GM18520 (cell line): ENCODE measurements at regions not wholly inside any gene's neighbourhood (a gene's known extent, or its start where the extent isn't known, plus 50 kb on each side); places are given as distances from the start of the nearest gene placed in this dataset.
"Not testable (repeated sequence)": the region's sequence is repeated elsewhere in the genome, so short reads cannot be mapped to it uniquely, and the experiment has no call there.

ENCODE experiments used
- ATAC-seq: cut with Tn5 transposase; IDR thresholded peaks from one replicate; pipeline ENCODE4 v1.9.1; 2021; ENCODE audit not compliant: unreplicated experiment

DNA sequence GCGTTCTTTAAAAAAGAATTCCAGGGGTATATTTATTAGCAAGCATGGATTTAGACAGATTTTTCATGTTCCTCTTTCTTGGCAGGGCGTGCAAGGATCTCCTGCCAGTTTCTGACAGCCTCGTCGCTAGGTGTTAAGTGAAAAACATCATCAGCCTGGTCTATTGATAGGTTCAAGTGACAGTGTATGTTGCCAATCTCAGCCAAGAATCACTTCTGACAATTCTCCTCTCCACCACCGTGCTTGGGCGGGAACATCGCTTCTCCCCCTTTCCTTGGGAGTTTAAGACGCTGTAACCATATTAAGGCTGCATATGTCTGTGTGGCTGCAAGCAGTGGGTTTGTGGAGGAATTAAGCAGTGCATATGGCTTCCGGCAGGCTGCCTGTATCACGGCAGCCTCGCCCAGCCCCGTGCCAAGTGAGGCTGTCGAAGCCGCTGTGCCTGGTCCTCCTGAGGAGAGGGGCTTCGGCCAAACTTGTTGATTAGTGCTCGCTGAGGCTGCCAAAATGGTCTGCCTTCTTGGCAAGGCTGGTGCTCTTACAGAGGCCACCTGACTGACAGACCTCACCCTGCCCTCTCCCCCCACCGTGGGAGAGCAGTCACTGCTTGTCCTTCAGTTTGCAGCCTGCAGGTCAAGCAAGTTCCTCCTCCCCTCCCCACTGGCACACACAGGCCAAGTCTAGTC is 132.2 kb upstream of the MPHOSPH6 start:
- no peak for ATAC-seq

DNA sequence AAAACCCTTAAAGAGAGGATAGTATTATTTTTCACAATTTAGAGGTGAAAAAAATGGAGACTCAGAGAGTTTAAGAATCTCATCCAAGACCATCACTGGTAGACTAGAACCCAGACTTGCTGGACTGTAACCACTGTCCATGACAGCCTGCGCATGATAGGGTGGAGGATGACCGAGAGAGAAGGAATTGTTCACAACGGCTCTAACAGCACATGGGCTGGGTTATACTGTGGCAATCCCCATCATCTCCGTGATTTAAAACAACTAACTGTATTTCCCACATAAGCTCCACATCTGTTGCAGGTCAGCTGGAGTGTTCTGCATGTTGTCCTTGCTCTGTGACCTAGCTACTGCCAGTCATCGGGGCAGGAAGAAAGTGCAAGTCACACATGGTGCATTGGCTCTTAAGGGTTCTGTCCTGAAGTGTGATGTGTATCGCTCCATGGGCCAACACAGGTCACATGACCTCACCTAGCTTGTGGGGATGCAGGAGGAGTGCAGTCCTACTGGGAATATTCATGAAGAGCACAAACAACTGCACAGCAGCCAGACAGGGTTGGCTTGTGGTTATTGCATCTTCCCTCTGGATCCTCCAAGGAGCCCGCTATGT is 131.2 kb upstream of the MPHOSPH6 start:
- ATAC-seq: no peak

DNA sequence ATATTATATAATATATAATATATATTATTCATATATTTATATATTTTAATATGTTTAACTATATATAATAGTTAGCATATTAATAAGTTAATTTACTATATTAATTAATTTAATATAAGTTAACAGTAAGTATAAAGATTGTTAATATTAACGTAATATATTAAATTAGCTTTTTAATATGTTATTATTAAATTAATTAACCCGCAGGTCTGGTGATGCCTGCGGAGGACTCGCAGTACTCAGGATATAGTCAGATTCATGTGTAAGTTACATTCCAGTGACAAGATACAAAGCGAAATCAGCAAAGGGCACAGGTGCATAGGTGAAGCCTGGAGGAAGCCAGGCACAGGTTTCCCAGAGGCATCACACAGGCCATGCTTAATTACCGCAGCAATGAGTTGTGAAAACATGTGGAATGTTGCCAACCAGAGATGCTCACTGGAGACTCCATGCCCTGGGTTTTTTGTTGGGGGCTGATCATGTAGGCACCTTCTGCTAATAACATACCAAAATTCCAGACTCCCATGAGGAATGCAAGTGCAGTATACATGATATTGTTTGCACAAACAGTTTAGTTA is 130.4 kb upstream of the MPHOSPH6 start:
- ATAC-seq: no peak

DNA sequence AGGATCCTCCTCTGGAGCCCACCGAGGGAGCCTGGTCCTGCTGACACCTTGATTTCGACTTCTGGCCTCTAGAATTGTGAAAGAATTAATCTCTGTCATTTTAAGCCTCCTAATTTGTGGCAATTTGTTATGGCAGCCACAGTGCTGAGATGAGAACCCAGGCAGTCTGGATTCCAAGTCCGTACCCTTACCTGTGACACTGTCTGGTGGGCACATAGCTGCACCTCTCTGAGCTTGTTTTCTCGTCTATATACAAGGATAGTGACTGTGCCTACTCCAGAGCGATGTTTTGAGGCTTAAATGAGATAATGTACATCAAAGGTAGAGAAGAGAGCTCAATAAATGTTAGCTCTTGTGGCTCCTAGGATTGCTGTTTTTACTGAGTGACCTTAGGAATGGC is 128.4 kb upstream of the MPHOSPH6 start:
- ATAC-seq: no peak

DNA sequence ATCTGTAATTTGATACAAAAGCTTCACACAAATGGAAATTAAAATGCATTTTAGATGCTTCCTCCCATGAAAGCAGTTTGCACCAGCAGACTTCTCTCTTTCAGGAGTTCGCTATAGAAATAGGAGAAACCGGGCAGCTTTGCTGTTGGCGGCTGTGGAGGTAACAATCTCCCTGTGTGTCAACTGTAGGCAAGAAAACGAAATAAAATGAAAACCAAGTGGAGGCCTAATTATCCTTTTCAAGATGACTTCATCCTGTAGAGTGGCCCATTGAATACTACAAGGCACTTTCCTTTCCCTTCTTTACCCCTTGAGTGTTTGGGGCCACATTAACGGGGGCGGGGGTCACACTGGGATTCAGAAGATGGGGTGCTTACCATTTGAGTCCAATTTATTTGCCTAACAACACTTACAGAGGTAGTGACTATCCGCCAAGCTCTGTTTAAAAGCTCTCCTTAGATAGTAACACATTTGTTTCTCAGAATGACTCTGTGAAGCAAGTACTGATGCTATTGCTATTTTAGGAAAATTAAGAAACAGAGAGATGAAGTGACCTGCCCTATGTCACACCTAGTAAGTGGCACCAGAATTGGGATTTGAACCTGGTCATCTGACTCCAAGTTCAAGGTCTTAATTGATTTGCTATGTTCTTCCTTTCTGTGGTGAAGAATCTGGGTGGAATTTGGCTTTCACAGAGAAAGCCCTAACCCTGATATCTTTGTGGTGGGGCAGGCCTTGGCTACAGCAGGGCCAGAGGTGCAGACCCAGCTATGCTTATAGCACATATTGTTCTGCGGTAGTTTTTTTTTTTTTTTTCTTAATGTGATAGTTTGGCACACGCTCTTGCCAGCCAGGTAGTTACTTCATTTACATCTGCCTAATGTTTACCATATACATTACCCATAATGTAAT is 125.5 kb upstream of the MPHOSPH6 start:
- ATAC-seq: no peak

DNA sequence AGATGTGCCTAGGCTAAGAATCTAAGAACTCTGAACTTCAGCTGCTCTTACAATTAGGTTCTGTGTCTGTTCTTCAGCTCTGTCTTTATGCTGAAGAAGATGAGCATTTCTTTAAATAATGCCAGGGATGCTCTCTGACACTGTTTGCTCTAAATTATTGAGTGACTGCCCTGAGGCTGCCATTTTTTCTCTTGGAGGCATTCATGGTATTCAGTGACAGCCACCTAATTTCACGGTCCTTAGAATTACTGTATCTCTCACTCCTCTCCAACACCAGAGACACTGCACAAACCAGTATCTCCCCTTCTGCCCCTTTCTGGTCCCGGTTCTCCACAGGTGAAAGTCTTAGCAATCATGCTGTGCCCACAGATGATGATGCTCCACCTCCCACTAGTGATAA is 123.6 kb upstream of the MPHOSPH6 start:
- no peak for ATAC-seq

DNA sequence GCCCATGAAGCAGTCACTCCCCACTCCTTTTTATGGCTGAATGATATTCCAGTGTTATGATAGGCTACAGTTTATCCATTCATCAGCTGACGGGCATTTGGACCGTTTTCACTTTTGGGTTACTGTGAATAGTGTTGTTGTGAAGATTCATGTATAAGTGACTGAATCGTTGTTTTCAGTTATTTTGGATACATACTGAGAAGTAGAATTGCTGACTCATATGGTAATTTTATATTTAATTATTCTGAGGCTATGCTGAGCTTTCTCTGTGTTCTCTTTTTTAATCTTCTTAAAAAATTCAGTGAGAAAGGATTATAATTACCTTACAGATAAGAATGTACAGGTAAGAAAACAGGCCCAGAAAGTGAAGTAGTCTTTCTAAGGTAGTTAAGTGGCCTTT is 117.9 kb upstream of the MPHOSPH6 start:
- no peak for ATAC-seq

DNA sequence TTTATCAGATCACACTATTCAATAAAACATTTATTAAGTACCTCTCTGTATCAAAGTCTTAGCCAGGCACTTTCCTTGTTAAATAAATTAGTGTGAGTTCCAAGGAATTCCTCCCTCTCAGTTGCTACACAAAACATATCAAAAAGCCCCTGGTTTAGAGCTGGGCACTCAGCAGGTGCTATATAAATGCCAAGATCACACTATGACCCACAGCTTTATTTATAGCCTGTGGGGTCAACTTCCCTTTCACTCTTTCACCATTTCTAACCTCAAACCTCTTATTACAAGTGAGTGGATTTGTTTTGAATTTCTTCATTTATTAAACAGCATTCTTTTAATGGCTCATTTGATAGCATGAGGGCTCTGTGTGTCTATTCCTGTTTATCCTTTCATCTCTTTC is 112.6 kb upstream of the MPHOSPH6 start:
- ATAC-seq: no peak

DNA sequence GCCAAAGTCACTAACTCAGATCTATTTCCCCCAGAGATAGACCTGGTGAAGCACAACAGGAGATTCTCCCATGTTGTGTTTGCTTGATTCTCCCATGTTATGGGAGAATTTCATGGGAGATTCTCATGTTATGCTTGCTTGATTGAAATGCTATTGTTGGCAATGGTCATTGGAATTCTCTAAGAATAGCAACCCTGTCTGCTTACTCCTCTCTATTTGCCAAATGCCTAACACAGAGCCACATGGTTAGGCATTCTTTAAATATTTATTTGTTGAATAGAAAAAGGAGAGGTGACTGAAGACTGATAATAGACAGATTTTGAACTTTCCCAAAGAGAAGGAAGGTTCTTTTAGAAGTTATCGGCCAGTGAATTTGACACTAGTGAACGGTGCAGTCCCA is 111.5 kb upstream of the MPHOSPH6 start:
- ATAC-seq: no peak

DNA sequence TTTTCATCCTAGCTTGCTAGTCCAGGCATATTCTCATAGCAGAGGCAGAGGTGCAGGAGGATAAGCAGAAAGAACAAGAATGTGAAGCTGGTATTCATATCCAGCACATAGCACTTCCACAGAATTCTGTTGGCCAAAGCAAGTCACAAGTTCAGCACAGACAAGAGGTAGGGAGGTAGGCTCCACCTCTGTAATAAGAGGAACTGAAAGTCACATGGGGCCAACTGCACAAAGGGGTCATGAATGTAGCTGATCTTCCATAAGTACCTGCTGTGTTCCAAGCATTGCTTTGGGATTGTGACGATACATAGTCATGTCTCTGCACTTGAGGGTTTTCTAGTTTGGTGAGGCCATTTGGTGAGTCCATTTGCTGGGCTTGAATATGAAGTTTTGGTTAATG is 110.8 kb upstream of the MPHOSPH6 start:
- no peak for ATAC-seq

DNA sequence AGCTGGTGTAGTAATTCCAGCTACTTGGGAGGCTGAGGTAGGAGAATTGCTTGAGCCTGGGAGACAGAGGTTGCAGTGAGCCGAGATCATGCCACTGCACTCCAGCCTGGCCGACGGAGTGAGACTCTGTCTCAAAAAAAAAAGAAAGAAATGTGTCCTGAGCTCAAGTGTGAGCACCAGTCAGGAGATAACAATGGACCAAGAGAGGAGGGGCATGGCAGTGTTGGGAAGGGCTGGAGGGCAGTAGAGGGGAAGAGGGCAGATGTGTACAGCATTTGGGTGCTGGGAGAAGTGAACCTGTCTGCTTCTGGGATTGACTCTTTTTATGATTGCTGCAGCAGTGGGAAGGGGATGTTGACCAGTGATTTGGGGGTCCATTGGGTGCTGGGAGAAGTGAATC is 105.3 kb upstream of the MPHOSPH6 start:
- not testable (repeated sequence) for ATAC-seq

DNA sequence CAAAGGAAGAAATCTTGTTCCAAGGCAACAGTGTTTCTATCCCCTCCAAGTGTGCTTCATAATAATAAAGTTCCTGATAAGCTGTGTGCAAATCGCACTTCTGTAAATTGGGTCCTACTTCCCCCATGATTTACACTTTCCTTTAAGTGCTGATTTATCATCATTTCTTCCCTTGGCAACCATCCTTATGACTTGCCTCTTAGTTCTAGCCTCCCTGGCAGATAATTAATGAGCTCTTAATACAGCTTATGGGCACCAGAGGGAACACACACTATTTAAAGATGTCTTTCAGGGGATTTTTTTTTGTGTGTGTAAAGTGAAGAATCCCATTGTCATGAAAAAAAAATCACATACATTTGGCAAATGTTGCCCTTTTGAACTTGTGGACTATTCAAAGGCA is 101.6 kb upstream of the MPHOSPH6 start:
- ATAC-seq: no peak

DNA sequence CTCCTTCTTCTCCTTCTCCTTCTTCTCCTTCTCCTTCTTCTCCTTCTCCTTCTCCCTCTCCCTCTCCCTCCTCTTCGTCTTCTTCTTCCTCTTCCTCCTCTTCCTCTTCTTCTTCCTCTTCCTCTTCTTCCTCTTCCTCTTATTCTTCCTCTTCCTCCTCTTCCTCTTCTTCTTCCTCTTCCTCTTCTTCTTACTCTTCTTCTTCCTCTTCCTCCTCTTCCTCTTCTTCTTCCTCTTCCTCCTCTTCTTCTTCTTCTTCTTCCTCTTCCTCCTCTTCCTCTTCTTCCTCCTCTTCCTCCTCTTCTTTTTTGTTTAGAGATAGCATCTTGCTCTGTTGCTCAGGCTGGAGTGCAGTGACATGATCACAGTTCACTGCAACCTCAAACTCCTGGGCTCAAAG is 97.7 kb upstream of the MPHOSPH6 start:
- not testable (repeated sequence) for ATAC-seq

DNA sequence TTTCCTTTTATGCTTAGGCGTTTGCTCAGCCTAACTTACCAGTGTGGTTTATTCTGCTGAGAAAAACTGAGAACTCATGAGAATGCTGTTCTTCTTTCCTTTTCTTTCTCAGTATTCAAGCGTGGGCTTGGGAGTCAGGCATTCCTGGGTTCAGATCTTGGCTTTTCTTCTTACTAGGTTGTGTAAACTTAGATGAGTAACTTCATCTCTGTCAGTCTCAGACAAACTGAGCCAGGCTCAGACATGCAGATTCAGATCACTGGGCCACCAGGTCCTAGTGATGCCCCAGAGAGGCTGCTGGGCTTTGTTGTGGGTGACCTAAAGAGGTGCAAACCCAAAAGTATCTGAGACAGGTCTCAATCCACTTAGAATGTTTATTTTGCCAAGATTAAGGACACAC is 95.8 kb upstream of the MPHOSPH6 start:
- ATAC-seq: no peak

DNA sequence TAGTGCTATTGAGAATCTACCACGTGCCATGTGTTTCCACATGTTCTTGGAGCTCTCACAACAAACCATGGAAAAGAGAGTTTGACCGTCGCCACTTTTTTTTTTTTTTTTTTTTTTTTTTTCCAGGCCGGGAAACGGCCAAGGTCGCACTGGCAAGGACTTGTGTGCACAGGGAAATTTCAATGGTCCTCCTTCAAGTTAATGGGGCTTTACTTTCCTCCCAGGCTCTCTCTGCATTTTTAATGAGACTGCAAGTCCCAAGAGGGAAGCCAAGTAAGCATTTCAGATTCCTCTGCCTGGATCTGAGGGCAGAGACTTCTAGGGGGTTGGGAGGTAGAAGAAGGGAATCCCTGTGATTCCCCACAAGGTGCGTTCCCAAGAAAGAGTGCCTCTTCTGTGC is 94.7 kb upstream of the MPHOSPH6 start:
- ATAC-seq: no peak

DNA sequence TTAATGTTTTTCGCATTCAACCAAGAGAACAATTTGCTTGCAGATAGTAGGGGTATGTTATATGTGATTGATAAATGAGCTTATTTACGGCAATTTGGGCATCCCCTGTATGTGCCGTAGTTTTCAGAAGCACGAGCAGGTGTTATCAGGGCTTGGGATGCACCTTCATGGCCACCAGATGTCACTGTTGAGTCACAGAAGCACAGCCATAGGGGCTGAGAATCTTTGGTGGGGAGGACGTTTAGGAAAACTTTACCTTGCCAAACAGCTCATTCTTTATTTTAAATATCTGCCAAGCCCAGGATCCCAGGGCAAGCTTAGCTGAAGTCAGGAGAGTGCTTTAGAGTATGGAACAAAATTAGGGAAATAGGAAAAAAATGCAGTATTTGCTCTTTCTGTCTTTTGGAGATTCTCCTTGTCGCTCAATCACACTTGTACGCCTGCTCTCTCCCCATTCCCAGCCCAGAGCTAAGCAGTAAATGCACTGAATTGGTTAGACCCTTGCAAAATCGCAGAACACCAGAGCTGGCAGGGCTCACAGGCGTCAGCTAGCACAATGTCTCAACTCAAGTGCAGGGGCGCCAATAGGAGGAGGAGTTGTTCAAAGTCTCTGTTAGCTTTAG is 93.6 kb upstream of the MPHOSPH6 start:
- no peak for ATAC-seq

DNA sequence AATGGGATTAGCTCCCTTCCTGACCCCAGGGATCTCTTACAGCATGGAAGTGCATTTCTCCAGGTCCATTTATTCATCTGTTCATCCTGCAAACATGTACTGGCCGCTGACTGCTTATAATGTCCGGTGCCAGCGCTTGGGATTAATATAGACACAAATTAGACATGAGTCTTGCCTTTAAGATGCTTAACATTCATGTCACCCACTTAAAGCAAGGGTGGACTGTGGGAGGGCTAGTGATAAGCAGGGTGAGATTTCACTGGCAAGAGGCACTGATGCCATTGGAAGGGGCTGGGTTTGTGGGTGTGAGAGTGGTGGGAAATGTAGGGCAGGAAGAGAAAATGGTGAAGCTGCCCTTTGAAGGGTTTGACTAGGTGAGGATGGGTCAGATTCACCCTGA is 92.2 kb upstream of the MPHOSPH6 start:
- no peak for ATAC-seq

DNA sequence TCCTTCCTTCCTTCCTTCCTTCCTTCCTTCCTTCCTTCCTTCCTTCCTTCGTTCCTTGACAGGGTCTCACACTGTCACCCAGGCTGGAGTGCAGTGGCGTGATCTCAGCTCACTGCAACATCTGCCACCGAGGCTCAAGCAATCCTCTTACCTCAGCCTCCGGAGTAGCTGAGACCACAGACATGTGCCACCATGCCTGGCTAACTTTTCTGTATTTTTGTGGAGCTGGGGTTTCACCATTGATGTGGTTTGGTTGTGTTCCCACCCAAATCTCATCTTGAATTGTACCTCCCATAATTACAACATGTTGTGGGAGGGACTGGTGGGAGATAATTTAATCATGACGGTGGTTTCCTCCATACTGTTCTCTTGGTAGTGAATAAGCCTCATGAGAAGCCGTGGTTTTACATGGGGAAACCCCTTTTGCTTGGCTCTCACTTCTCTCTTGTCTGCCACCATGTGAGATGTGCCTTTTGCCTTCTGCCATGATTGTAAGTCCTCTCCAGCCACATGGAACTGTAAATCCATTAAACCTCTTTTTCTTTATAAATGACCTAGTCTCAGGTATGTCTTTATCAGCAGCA is 90.3 kb upstream of the MPHOSPH6 start:
- ATAC-seq: no peak

DNA sequence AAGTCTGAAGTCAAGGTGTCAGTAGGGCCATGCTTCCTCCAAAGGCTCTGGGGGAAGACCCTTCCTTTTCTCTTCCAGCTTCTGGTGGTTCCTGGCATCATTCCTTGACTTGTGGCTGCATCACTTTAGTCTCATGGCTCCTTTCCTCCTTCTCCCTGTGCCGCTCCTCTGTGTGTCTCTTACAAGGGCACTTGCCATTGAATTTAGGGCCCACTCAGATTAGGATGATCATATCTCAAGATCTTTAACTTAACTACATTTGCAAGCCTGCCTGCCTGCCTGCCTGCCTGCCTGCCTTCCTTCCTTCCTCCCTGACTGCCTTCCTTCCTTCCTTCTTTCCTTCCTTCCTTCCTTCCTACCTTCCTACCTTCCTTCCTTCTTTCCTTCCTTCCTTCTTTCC is 89.7 kb upstream of the MPHOSPH6 start:
- no peak for ATAC-seq

DNA sequence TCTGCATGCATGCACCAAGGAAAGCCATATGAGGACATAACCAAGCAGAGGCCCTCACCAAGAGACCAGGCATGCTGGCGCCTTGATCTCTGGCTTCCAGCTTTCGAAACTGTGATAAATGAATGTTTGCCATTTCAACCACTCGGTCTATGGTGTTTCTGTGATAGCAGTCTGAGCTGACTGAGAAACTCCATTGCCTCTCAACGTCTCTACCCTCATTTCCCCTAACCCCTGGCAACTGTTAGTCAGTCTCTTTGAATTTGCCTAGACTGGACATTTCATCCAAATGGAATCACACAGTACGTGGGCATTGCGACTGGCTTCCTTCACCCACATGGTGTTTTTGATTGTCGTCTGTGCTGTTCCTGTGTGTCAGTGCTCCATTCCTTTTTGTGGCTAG is 88.0 kb upstream of the MPHOSPH6 start:
- ATAC-seq: no peak

DNA sequence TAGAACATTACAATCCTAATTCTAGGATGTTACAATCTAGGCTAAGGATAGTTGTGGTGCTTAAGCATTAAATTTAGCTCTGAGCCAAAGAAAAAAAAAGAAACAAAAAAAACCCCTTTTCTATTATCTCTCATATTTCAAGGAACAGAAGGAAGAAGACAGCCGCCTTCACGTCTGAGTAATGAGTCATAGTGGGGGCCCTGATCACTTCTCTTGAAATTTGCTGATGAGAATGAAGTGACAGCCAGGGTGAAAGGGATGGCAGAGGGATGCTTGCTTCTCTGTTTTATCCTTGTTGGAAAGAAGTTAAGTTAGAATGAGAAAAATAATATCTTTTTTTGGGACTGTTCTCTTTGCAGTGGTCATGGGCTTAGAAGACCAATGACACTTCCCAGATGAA is 82.6 kb upstream of the MPHOSPH6 start:
- ATAC-seq: no peak
